ENCODE measurements at regions not wholly inside any gene's neighbourhood (a gene's known extent, or its start where the extent isn't known, plus 50 kb on each side); places are given as distances from the start of the nearest gene placed in this dataset.

DNA sequence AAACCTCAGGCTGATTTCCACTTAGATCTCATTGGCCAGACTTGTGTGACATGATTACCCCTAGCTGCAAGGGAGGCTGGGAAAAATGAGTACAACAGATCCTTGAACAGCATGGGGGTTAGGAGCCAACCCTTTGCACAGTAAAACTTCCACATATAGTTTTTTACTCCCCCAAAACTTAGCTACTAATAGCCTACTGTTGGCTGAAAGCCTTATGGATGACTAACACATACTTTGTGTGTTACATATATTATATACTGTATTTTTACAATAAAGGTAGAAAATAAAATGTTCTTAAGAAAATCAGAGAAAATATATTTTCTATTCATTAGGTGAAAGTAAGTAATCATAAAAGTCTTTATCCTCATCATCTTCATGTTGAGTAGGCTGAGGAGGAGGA lies 217.4 kb downstream of the NMUR2 start:
- no peak for ATAC-seq
- Histone ChIP-seq H3K36me3 (peaks cover 0 to 2% (median 0%) of the 10 kb centered on the region in 4 donors), H3K27ac (no peak overlapping the region), H3K4me1 (peaks cover 0 to 9% (median 0%) of the 10 kb centered on the region in 4 donors), H3K9me3 (no peaks in the 10 kb centered on the region), H3K4me3 (no peak overlapping the region), H3K27me3 (no peaks in the 10 kb centered on the region)
- TF ChIP-seq, protein P1, sequence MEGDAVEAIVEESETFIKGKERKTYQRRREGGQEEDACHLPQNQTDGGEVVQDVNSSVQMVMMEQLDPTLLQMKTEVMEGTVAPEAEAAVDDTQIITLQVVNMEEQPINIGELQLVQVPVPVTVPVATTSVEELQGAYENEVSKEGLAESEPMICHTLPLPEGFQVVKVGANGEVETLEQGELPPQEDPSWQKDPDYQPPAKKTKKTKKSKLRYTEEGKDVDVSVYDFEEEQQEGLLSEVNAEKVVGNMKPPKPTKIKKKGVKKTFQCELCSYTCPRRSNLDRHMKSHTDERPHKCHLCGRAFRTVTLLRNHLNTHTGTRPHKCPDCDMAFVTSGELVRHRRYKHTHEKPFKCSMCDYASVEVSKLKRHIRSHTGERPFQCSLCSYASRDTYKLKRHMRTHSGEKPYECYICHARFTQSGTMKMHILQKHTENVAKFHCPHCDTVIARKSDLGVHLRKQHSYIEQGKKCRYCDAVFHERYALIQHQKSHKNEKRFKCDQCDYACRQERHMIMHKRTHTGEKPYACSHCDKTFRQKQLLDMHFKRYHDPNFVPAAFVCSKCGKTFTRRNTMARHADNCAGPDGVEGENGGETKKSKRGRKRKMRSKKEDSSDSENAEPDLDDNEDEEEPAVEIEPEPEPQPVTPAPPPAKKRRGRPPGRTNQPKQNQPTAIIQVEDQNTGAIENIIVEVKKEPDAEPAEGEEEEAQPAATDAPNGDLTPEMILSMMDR (IDR thresholded peaks at IDR 0.05), result no peak
- TF ChIP-seq POLR2A (IDR thresholded peaks at IDR 0.05), result no peak
- intact Hi-C loops (cut with DNase I), result no loop called here
- no peak for DNase-seq

DNA sequence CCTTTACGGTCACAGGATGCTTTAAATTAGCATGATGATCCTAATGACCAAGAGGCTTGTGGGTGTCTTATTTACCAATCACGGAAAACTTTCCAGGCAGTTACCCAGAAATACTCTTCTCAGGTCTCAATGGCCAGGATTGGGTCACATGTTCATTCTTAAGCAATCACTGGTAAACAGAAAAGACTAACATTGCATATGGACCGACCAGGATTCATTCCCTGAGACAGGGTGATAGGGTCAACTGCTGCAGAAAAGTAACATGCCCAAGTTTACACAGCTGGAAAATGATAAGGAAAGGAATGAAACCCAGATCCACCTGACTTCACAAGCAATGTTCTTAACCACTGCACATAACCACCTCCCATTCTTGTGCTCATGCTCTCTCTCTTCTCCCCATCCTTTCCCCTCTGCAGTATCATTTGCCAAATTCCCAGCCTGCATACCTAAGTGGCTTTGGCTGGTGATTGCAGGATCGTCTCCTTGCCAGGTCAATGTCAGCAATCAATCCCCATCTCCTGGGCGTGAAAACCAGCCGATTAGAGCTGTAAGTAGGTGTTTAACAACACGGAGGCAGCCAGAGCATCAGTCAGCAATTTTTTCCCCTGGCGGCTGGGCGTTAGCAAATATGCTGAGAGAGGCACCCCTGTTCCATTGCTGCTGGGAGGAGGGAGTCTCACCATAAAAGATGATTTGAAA lies 219.4 kb downstream of the NMUR2 start:
- Histone ChIP-seq H3K27ac (no peak overlapping the region), H3K9me3 (no peaks in the 10 kb centered on the region), H3K4me1 (peaks cover 0 to 9% (median 0%) of the 10 kb centered on the region in 4 donors), H3K36me3 (no peaks in the 10 kb centered on the region), H3K27me3 (no peaks in the 10 kb centered on the region), H3K4me3 (no peak overlapping the region)
- WGBS (ENCODE audit: insufficient coverage, low coverage, low lambda C conversion rate, missing lambda C conversion rate), result 24% methylated on average over 9 of the region's 9 CpGs
- intact Hi-C loops (cut with DNase I), result no loop called here
- TF ChIP-seq, protein P1 (IDR thresholded peaks at IDR 0.05), result no peak
- TF ChIP-seq POLR2A (IDR thresholded peaks at IDR 0.05), result no peak
- ATAC-seq, result peak in 2 of 4 donors; percentile 51 to 82
- no peak for DNase-seq

DNA sequence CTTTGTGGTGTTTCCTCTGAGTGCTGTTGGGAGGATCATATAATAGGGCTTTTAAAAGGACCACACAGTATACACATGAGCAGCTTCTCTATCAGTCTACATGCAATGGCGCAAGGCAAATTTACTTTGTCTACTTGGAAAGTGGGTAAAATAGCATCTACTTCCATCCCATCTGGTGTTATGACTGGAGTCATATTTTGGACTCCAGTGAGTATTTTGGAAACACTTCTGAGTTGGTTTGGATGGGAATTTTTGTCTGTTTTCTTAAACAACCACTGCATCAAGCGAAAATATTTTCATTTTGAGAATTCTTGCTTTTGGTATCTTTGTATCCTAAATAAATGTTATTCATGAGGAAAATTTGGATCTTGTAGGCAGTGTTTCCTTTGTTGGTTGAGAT lies 220.8 kb downstream of the NMUR2 start:
- 73% methylated on average over 2 of the region's 2 CpGs for WGBS (ENCODE audit: insufficient coverage, low coverage, low lambda C conversion rate, missing lambda C conversion rate)
- no peak for ATAC-seq
- H3K27me3 ChIP-seq, result no peaks in the 10 kb centered on the region
- no peak overlapping the region for H3K4me3 ChIP-seq
- intact Hi-C loops (cut with DNase I), result no loop called here
- H3K4me1 ChIP-seq, result peaks cover 0 to 9% (median 0%) of the 10 kb centered on the region in 4 donors
- no peaks in the 10 kb centered on the region for H3K36me3 ChIP-seq
- TF ChIP-seq POLR2A (IDR thresholded peaks at IDR 0.05), result no peak
- TF ChIP-seq, protein P1 (IDR thresholded peaks at IDR 0.05), result no peak
- no peak overlapping the region for H3K27ac ChIP-seq
- no peaks in the 10 kb centered on the region for H3K9me3 ChIP-seq
- DNase-seq, result no peak

DNA sequence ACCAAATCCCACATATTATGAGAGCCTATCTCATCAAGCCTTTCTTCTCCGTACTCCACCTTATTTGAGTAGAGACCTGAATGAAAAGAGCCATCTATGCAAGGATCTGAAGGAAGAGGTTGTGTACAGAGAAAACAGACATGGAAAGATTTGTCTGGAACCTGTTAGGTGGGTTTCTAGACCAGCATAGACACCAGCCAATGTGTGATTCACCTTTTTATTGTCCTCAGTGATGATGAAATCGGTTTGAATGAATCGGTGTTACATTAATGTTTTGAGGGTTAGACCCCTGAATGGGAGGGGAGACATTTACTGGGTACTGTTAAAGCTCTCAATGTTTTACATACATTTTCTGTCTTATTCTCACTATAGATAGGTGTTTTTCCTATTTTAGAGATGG lies 223.6 kb downstream of the NMUR2 start:
- Histone ChIP-seq H3K27me3 (no peaks in the 10 kb centered on the region), H3K27ac (no peak overlapping the region), H3K9me3 (no peaks in the 10 kb centered on the region), H3K4me3 (no peak overlapping the region), H3K4me1 (peaks cover 0 to 9% (median 0%) of the 10 kb centered on the region in 4 donors), H3K36me3 (no peaks in the 10 kb centered on the region)
- intact Hi-C loops (cut with DNase I), result no loop called here
- ATAC-seq (no peak), DNase-seq (no peak)
- 55% methylated on average over 3 of the region's 3 CpGs for WGBS (ENCODE audit: insufficient coverage, low coverage, low lambda C conversion rate, missing lambda C conversion rate)
- no peak for TF ChIP-seq POLR2A (IDR thresholded peaks at IDR 0.05)
- TF ChIP-seq, protein P1 (IDR thresholded peaks at IDR 0.05), result no peak

DNA sequence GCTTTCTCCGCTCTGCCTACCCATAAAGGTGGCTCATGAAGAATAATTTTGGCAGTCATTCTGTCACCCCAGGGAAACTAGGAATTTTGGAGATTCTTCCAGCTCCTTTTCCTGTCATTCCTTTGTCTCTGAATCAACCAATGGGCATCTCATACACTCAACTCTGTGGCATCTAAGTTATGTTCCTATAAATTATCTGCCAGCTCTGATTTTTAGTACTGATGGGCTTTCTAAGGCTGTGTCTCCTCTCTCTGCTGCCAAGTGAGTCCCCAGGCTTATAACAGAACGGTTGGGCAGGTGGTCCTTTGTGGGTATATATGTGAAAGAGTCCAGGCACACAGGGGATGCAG lies 226.8 kb downstream of the NMUR2 start:
- H3K27me3 ChIP-seq, result no peaks in the 10 kb centered on the region
- ATAC-seq (no peak), DNase-seq (no peak)
- H3K27ac ChIP-seq, result no peak overlapping the region
- intact Hi-C loops (cut with DNase I), result no loop called here
- H3K36me3 ChIP-seq, result no peaks in the 10 kb centered on the region
- 37% methylated on average over 2 of the region's 2 CpGs for WGBS (ENCODE audit: insufficient coverage, low coverage, low lambda C conversion rate, missing lambda C conversion rate)
- TF ChIP-seq, protein P1 (IDR thresholded peaks at IDR 0.05), result no peak
- no peak for TF ChIP-seq POLR2A (IDR thresholded peaks at IDR 0.05)
- no peak overlapping the region for H3K4me3 ChIP-seq
- H3K9me3 ChIP-seq, result no peaks in the 10 kb centered on the region
- H3K4me1 ChIP-seq, result no peaks in the 10 kb centered on the region

Measured in right lobe of liver (tissue), 6 donors.